Psoas muscle (tissue), 7 donors: ENCODE measurements at regions not wholly inside any gene's neighbourhood (a gene's known extent, or its start where the extent isn't known, plus 50 kb on each side); places are given as distances from the start of the nearest gene placed in this dataset.

Experiments used
- ATAC-seq, 4 donors: fragments of 200-7000 bp; cut with Tn5 transposase; one replicate each; pipeline ENCODE4 v1.9.1; 2020; ENCODE audit warnings: moderate library complexity in 3 of 4, mild to moderate bottlenecking in 2 of 4
- DNase-seq, 2 donors: peaks; one replicate each; pipeline ENCODE4 v3.0.0-alpha.2; 2020
- H3K27ac ChIP-seq: fragments of 200-600 bp; one replicate; pipeline ENCODE4 v1.8.0; 2022
- H3K27me3 ChIP-seq, 3 donors: fragments of 200-600 bp in 1 of 3; one replicate each; pipeline versions ENCODE4 v1.6.1 to v1.8.0; 2013 to 2022; ENCODE audit warnings: low read length in 2 of 3, mild to moderate bottlenecking in 2 of 3, moderate library complexity in 1 of 3; ENCODE audit not compliant: insufficient read depth in 3 of 3
- H3K36me3 ChIP-seq, 2 donors: fragments of 200-600 bp in 1 of 2; one replicate each; pipeline versions ENCODE4 v1.6.1 to v1.8.0; 2013 to 2022; ENCODE audit warnings: low read depth in 1 of 2, mild to moderate bottlenecking in 1 of 2, moderate library complexity in 1 of 2; ENCODE audit not compliant: insufficient read depth in 1 of 2
- H3K4me1 ChIP-seq: fragments of 200-600 bp; one replicate; pipeline ENCODE4 v1.8.0; 2022
- H3K4me3 ChIP-seq: fragments of 200-600 bp; one replicate; pipeline ENCODE4 v1.8.0; 2022; ENCODE audit warnings: mild to moderate bottlenecking
- H3K9me3 ChIP-seq: fragments of 200-600 bp; one replicate; pipeline ENCODE4 v1.8.0; 2022
- WGBS, 3 donors: extraction: QIAGEN DNeasy Blood & Tissue Kit; methylation state at CpG; one replicate each; pipeline versions ENCODE4 v1.1.6 to v1.1.7; 2013; 5-methylcytosine and 5-hydroxymethylcytosine counted together
- intact Hi-C, 2 donors: fragments of 100-400 bp; cut with DNase I; formaldehyde crosslinking; loops; one replicate each; pipeline versions ENCODE4 v1.11.0 to v1.14.2; 2022
- TF ChIP-seq, protein P1 (sequence below): fragments of 200-600 bp; IDR thresholded peaks from one replicate; pipeline ENCODE4 v1.8.0; 2022; ENCODE audit warnings: antibody characterized with exemption
- donor health status: healthy with polysubstance abuse.
- donor health status: DM: no; HTN: no; CAD: no; lungs with moderate emphysema.
- donor health status: Bipolar disorder and iron deficiency.
- donor health status: healthy.
- donor health status: DM: yes; HTN: yes; CAD: no.
- donor health status: DM: no; HTN: no; CAD: no.
- donor health status: DM: yes; HTN: yes; CAD: no.

DNA sequence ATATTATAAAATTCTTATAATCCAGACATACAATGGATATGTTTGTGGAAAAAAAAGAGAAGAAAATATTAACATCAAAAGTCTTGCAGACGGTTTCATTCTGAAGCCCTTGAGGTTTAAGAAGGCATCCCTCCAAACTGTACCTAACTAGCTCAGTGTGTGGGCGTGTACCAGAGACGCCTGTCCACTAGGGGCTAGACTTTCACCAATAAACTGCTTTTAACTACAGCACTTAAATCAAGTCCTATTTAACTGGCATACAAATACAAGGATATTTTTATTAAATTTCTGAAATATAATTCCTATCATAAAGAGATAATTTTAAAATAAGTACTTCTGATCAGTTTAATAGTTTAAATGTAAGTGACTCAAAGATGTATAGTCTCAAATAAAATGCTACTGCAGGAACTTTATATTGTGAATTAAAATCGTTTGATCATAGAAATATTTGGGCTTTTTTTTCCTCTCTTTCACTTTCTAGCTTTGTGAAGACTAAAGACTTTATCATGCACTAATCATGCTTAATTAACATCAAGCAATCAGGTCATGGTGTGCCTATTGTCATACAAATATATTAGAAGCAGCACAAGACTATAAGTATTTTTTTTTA, 437.7 kb downstream of the SATB2 start:
- TF ChIP-seq, protein P1, sequence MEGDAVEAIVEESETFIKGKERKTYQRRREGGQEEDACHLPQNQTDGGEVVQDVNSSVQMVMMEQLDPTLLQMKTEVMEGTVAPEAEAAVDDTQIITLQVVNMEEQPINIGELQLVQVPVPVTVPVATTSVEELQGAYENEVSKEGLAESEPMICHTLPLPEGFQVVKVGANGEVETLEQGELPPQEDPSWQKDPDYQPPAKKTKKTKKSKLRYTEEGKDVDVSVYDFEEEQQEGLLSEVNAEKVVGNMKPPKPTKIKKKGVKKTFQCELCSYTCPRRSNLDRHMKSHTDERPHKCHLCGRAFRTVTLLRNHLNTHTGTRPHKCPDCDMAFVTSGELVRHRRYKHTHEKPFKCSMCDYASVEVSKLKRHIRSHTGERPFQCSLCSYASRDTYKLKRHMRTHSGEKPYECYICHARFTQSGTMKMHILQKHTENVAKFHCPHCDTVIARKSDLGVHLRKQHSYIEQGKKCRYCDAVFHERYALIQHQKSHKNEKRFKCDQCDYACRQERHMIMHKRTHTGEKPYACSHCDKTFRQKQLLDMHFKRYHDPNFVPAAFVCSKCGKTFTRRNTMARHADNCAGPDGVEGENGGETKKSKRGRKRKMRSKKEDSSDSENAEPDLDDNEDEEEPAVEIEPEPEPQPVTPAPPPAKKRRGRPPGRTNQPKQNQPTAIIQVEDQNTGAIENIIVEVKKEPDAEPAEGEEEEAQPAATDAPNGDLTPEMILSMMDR = peak; percentile 19

DNA sequence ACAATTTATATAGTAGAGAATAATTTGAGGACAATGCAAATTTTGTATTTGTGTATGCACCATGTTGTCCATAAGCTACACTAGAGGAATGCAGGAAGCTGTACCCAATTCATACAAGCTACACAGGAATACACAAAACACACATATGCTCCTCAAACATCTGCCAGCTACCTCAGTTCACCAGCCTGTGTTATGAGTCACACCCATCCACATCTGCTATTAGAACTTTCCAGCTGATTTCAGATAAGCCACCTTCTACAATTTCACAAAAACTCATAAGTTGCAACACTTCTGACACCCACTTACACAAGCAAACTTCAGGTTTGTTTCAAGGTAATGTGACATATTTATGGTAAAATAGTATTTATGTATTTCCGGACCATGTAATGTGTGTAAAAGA, 438.9 kb downstream of the SATB2 start:
- TF ChIP-seq, protein P1 = no peak
- Histone ChIP-seq H3K27me3 (no peaks in the 10 kb centered on the region), H3K4me3 (no peak overlapping the region), H3K4me1 (no peaks in the 10 kb centered on the region), H3K27ac (no peak overlapping the region), H3K9me3 (no peaks in the 10 kb centered on the region), H3K36me3 (no peaks in the 10 kb centered on the region)
- ATAC-seq (no peak), DNase-seq (no peak)
- WGBS, 3 donors = 0% methylated on average over 1 of the region's 1 CpG
- intact Hi-C loops = no loop called here

More for the DNA sequence above, 437.7 kb downstream of the SATB2 start:
- WGBS, 3 donors = 20 to 31% (median 24%) methylated on average over 4 of the region's 4 CpGs
- Histone ChIP-seq H3K4me3 (no peak overlapping the region), H3K36me3 (no peaks in the 10 kb centered on the region), H3K9me3 (no peaks in the 10 kb centered on the region), H3K4me1 (no peaks in the 10 kb centered on the region), H3K27me3 (no peaks in the 10 kb centered on the region), H3K27ac (no peak overlapping the region)
- no peak for ATAC-seq
- no peak for DNase-seq
- intact Hi-C loops = no loop called here

DNA sequence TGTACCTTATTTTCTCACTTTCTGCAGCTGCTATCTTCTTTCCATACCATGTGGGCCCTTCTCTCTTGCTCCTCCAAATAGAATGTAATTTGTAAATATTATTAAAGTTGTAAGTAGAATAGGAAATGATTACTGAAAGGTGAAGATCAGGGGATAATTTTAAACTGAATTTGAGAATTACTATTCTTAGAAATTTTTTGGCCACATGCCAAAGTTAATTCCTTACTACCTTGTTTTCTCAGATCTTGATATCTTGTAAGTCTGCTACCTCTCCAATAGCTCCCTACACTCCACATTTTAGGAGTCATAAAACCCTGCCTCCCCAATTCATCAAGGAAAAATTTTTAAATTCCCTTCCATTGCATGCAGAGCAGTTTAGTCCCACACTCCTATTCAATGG, 442.7 kb downstream of the SATB2 start:
- no peaks in the 10 kb centered on the region for H3K27me3 ChIP-seq
- no peaks in the 10 kb centered on the region for H3K36me3 ChIP-seq
- ATAC-seq (no peak), DNase-seq (no peak)
- no peaks in the 10 kb centered on the region for H3K4me1 ChIP-seq
- no peak overlapping the region for H3K4me3 ChIP-seq
- TF ChIP-seq, protein P1 = no peak
- H3K9me3 ChIP-seq = no peaks in the 10 kb centered on the region
- no peak overlapping the region for H3K27ac ChIP-seq
- intact Hi-C loops = no loop called here

DNA sequence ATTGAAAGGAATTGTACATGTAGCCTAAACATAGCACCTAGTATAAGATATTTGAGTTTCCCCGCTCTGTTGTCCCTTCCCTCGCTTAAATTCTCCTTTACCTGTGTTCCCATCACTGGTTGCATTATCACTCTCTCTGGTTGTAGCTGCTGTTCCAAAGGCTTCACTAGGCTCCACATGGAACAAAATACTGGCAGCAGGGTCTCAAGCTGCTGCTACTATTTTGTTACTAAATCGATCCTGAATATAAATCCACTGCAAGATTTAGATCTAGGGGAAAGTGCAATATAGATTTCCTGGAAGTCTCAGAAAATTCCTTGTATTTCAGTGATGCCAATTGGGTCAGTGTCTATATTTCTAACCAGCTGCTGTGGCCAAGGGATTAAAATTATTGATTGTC, 443.5 kb downstream of the SATB2 start:
- no peaks in the 10 kb centered on the region for H3K36me3 ChIP-seq
- H3K27me3 ChIP-seq = no peaks in the 10 kb centered on the region
- H3K9me3 ChIP-seq = no peaks in the 10 kb centered on the region
- TF ChIP-seq, protein P1 = no peak
- DNase-seq (no peak), ATAC-seq (no peak)
- WGBS, 3 donors = 85 to 90% (median 90%) methylated on average over 3 of the region's 3 CpGs
- no peaks in the 10 kb centered on the region for H3K4me1 ChIP-seq
- no peak overlapping the region for H3K4me3 ChIP-seq
- intact Hi-C loops = no loop called here
- H3K27ac ChIP-seq = no peak overlapping the region

DNA sequence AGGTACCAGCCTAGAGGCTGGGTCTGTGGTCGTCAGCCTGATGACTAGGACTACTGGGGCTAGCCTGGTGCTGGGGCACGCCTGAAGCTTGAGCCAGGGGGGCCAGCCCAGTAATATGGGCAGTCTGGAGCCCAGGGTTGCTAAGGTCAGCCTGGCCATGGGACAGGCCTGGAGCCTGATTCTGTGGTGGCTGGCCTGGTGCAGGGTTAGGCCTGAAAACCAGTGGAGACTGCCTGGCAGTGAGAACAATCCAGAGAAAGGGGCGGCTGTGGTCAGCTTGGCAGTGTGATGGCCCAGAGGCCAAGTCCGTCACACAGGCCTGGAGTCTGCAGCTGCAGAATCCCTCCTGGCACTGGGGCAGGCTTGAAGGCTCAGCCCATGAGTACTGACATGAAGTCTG, 445.8 kb downstream of the SATB2 start:
- H3K9me3 ChIP-seq = no peaks in the 10 kb centered on the region
- no peaks in the 10 kb centered on the region for H3K36me3 ChIP-seq
- intact Hi-C loops = no loop called here
- H3K4me1 ChIP-seq = no peaks in the 10 kb centered on the region
- H3K4me3 ChIP-seq = no peak overlapping the region
- H3K27ac ChIP-seq = no peak overlapping the region
- peak in 1 of 2 donors; percentile 18 for DNase-seq
- no peak for ATAC-seq
- 60 to 64% (median 63%) methylated on average over 4 of the region's 4 CpGs for WGBS, 3 donors
- H3K27me3 ChIP-seq = no peaks in the 10 kb centered on the region
- TF ChIP-seq, protein P1 = no peak
